GM06990 (cell line): ENCODE measurements at regions not wholly inside any gene's neighbourhood (a gene's known extent, or its start where the extent isn't known, plus 50 kb on each side); places are given as distances from the start of the nearest gene placed in this dataset.

Experiments
- DNase-seq: peaks from one replicate; pipeline ENCODE4 v3.0.0-alpha.2; 2011; ENCODE audit not compliant: insufficient read length; ENCODE audit errors: extremely low read depth
- H3K27me3 ChIP-seq: replicated peaks from 2 replicates; pipeline ENCODE4 v1.6.0; 2011; ENCODE audit warnings: low read length; ENCODE audit not compliant: control insufficient read depth, insufficient read depth
- H3K36me3 ChIP-seq: 2 replicates; pipeline ENCODE4 v1.5.1; 2011; ENCODE audit warnings: low read length; ENCODE audit not compliant: control insufficient read depth, insufficient read depth
- H3K4me3 ChIP-seq: replicated peaks from 2 replicates; pipeline ENCODE4 v1.5.1; 2011; ENCODE audit warnings: low read depth, mild to moderate bottlenecking, control low read depth, low read length
- TF ChIP-seq, protein P1 (sequence below): IDR thresholded peaks from 2 replicates; pipeline ENCODE4 v1.5.1; 2011; ENCODE audit warnings: low read length, control low read depth, mild to moderate bottlenecking, inconsistent platforms; ENCODE audit not compliant: insufficient read depth, poor library complexity, severe bottlenecking

DNA sequence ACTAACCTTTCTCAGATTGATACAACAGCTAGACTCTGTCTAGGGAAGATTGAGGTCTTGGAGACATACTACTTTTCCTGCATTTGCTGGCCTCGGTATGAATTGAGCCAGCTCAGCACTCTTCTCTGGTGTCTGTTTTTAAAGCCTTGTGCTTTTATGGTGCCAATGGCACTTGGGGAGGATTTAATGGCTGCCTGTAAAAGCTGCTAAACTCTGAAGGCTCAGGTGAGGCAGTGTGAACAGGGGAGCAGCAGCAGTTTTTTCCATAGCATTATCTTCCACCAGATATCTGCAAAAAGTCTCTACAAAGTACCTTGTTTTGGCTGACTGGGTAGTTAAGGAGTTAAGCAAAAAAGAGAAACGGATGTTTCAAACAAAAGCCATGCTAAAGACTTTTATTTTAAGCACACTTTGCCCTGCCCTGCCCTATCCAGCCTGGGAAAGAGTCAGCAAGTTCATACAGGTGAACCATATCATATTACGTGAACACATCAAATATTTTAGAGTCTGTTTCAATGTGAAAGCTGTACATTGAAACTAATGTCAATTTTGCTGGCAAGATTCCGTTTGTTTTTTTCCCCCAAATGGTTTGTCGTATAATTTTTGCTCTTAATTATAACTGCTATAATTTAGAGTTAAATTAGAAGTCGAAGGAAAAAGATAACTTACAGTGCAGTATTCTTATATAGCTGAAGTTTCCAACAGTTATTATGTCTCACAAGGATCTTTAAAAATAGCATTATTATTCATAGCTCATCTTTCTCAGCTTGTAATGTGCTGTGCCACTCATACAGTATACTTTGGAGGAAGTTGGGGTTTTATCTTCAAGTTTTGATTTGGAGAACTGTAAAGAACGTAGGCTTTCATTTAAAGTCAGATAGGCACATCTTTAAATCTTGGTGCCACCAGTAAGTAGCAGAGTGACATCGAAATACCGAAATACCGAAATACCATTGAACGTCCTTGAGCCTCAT is 424.1 kb upstream of the CD180 start:
- Histone ChIP-seq H3K36me3 (no peaks in the 10 kb centered on the region), H3K27me3 (no peaks in the 10 kb centered on the region), H3K4me3 (no peak overlapping the region)
- no peak for DNase-seq
- TF ChIP-seq, protein P1, sequence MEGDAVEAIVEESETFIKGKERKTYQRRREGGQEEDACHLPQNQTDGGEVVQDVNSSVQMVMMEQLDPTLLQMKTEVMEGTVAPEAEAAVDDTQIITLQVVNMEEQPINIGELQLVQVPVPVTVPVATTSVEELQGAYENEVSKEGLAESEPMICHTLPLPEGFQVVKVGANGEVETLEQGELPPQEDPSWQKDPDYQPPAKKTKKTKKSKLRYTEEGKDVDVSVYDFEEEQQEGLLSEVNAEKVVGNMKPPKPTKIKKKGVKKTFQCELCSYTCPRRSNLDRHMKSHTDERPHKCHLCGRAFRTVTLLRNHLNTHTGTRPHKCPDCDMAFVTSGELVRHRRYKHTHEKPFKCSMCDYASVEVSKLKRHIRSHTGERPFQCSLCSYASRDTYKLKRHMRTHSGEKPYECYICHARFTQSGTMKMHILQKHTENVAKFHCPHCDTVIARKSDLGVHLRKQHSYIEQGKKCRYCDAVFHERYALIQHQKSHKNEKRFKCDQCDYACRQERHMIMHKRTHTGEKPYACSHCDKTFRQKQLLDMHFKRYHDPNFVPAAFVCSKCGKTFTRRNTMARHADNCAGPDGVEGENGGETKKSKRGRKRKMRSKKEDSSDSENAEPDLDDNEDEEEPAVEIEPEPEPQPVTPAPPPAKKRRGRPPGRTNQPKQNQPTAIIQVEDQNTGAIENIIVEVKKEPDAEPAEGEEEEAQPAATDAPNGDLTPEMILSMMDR: no peak

DNA sequence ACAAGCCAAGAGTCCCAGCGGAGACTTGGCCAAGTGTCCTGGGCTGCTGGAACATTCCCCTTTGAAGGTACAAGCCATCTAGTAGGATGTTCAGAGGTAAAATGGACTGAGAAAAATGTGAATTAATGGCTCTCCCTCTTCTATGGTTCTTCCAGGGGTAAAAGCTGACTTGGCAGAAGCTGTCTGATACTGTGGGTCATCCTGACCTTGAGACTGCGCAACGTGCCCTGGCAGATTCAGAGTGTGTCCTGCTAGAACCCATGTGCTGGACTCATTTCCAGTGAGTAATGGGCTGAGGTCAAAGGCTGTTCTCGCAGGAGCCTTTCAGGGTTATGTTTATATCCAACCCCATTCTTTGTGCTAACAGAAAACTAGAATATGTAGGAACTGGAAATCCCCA is 423.0 kb upstream of the CD180 start:
- no peak for DNase-seq
- Histone ChIP-seq H3K4me3 (no peak overlapping the region), H3K27me3 (no peaks in the 10 kb centered on the region), H3K36me3 (no peaks in the 10 kb centered on the region)
- TF ChIP-seq, protein P1: no peak

DNA sequence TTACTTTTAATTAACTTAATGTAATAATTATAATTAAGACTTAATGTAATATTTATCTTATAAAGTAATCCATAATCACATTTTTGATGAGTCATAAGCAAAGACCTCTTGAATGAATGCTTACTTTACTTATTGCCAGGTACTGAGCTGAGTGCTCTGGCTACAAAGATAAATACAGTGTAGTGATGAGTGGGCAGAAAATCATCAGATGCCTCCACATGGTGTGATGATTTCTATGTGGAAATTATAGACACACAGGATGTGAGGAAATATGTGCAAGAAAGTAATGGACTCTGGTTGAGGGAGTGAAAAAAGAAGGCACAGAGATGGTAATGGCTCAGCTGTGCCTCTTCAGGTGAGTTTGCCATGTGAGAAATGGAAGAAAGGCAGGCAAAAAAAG is 422.6 kb upstream of the CD180 start:
- H3K4me3 ChIP-seq: no peak overlapping the region
- no peaks in the 10 kb centered on the region for H3K36me3 ChIP-seq
- H3K27me3 ChIP-seq: no peaks in the 10 kb centered on the region
- TF ChIP-seq, protein P1: no peak
- no peak for DNase-seq

DNA sequence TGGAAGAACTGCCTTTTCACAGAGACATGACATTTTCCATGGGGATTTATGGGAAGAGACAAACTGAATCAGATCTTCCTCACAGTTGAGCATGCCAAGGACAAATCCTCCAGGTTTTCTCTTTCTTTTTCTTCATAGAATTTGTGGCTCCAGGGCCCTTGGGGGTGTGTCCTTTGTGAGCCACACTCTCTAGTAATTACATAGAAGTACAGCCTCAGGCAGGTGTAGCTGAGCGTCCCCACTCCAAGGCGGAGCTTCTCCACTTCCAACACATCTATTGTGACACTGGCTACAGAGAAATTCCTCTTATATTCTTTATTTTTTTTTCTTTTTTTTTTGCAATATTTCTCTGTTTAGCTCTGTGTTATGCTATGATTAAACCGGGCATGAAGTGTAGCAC is 420.5 kb upstream of the CD180 start:
- TF ChIP-seq, protein P1: no peak
- Histone ChIP-seq H3K4me3 (no peak overlapping the region), H3K27me3 (no peaks in the 10 kb centered on the region), H3K36me3 (no peaks in the 10 kb centered on the region)
- DNase-seq: no peak

DNA sequence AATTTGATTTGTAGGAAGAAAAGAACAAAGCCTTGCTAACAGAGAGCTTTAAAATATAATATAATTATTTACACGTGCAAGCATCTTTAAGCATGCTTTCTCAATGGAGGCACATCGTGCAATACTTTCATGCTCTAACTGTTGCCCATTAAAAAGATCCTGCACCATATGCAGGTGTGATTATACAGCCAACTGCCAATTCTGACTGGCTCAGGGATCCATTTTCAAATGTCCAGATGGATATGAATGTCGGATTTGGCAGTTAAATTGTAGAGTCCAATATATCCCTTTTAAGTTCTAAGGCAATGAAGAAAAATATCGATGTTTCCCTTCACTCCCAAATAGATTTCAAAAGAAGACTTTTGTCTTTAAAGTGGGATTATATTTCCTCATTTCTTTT is 416.4 kb upstream of the CD180 start:
- no peaks in the 10 kb centered on the region for H3K36me3 ChIP-seq
- no peak for DNase-seq
- H3K27me3 ChIP-seq: no peaks in the 10 kb centered on the region
- H3K4me3 ChIP-seq: no peak overlapping the region
- TF ChIP-seq, protein P1: no peak
